ENCODE measurements at regions not wholly inside any gene's neighbourhood (a gene's known extent, or its start where the extent isn't known, plus 50 kb on each side); places are given as distances from the start of the nearest gene placed in this dataset.
A peak's percentile ranks its signal among the peaks of the same experiment; 100 is the strongest.

- H3K4me3 ChIP-seq: no peak overlapping the region
Measured at GRCh38 chr20:40468759-40469158, 220.3 kb downstream of the MAFB start.

DNA sequence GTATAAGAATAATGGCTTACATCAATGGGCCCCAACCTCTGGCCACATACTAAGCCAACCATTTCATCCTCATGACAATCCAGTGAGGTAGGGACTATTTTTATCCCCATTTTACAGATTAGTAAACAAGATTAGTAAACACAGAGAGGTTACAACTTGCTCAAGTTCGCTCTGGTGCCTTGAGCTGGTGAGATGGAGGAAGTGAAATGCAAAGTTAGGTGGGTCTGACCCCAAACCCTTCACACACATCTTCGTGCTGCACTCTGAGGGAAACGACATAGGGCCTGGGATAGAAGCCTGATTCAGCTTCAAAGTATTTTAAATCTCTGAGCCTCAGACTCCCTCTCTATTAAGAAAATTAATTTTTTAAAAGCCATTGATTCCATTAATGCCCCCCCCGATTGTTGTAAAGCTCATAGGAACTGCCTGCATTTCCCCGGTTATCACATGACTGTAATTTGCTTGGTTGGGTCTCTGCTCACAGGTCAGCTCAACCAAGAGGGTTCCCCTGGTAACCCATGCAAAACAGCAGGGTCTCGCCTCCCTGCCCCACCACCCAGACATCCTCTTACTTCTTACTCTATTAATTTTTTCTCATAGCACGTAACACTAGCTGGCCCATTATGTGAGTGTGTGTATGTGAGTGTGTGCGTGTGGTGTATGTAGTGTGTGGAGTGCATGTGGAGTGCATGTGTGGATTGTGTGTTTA is 221.2 kb downstream of the MAFB start:
- no peaks in the 10 kb centered on the region for H3K27me3 ChIP-seq
- H3K9me3 ChIP-seq: no peaks in the 10 kb centered on the region
- TF ChIP-seq POLR2AphosphoS5 (IDR thresholded peaks at IDR 0.05): no peak
- no peak for TF ChIP-seq CTCF (IDR thresholded peaks at IDR 0.05)
- TF ChIP-seq EP300 (IDR thresholded peaks at IDR 0.05): no peak
- no peak for TF ChIP-seq POLR2A (IDR thresholded peaks at IDR 0.05)
- intact Hi-C loops (cut with DNase I): no loop called here
- H3K27ac ChIP-seq: no peak overlapping the region
- WGBS, 2 donors: 91 to 92% methylated on average over 8 of the region's 8 CpGs
- H3K4me3 ChIP-seq: no peak overlapping the region
- no peaks in the 10 kb centered on the region for H3K36me3 ChIP-seq
- no peak for DNase-seq
- peaks cover 0 to 20% (median 2%) of the 10 kb centered on the region in 4 donors for H3K4me1 ChIP-seq

More at GRCh38 chr20:40468759-40469158, 220.3 kb downstream of the MAFB start:
- no peaks in the 10 kb centered on the region for H3K36me3 ChIP-seq
- peaks cover 0 to 16% (median 0%) of the 10 kb centered on the region in 4 donors for H3K4me1 ChIP-seq
- intact Hi-C loops (cut with DNase I): no loop called here
- no peaks in the 10 kb centered on the region for H3K9me3 ChIP-seq
- DNase-seq: no peak
- no peak for TF ChIP-seq CTCF (IDR thresholded peaks at IDR 0.05)
- TF ChIP-seq EP300 (IDR thresholded peaks at IDR 0.05): no peak
- TF ChIP-seq POLR2AphosphoS5 (IDR thresholded peaks at IDR 0.05): no peak
- TF ChIP-seq POLR2A (IDR thresholded peaks at IDR 0.05): no peak
- no peak overlapping the region for H3K27ac ChIP-seq
- no peaks in the 10 kb centered on the region for H3K27me3 ChIP-seq
- 85 to 92% methylated on average over 3 of the region's 3 CpGs for WGBS, 2 donors

GRCh38 chr20:40467067-40467466 is 222.0 kb downstream of the MAFB start:
- H3K27ac ChIP-seq: no peak overlapping the region
- H3K36me3 ChIP-seq: no peaks in the 10 kb centered on the region
- 68 to 69% methylated on average over 3 of the region's 3 CpGs for WGBS, 2 donors
- intact Hi-C loops (cut with DNase I): no loop called here
- TF ChIP-seq POLR2A (IDR thresholded peaks at IDR 0.05): no peak
- H3K27me3 ChIP-seq: no peaks in the 10 kb centered on the region
- H3K9me3 ChIP-seq: no peaks in the 10 kb centered on the region
- no peak overlapping the region for H3K4me3 ChIP-seq
- DNase-seq: no peak
- peaks cover 0 to 25% (median 2%) of the 10 kb centered on the region in 4 donors for H3K4me1 ChIP-seq

DNA sequence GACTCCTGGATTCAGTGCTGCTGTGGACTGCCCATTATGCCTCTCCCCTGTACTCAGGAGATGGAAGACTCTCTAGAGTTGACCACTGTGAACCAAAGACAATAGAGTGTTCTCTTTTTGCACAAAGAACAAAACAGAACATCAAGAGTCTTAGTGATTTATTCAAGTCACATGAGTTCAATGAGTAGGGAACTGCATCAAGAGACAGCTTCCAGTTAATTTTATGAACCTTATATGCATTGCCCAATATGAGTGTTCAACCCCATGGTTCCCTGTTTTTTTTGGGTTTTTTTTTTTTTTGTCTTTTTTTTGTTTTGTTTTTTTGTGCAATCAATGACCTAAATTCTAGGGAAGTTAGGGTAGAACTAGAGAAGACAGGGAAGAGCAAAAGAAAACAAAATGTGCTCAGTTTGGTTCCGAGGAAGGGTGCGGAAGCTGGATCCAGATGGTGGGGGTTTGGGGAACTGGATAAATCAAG is 224.3 kb downstream of the MAFB start:
- Histone ChIP-seq H3K36me3 (no peaks in the 10 kb centered on the region), H3K27me3 (no peaks in the 10 kb centered on the region), H3K27ac (peak overlapping the region in 2 of 4 donors; percentile 32 to 39), H3K4me3 (no peak overlapping the region), H3K9me3 (no peaks in the 10 kb centered on the region), H3K4me1 (peaks cover 0 to 9% (median 2%) of the 10 kb centered on the region in 4 donors)
- intact Hi-C loops (cut with DNase I): no loop called here
- no peak for TF ChIP-seq POLR2A (IDR thresholded peaks at IDR 0.05)
- no peak for TF ChIP-seq POLR2AphosphoS5 (IDR thresholded peaks at IDR 0.05)
- TF ChIP-seq EP300 (IDR thresholded peaks at IDR 0.05): peak in 2 of 4 donors; percentile 39 to 63
- no peak for TF ChIP-seq CTCF (IDR thresholded peaks at IDR 0.05)
- DNase-seq: no peak
- 88 to 99% methylated on average over 2 of the region's 2 CpGs for WGBS, 2 donors

DNA sequence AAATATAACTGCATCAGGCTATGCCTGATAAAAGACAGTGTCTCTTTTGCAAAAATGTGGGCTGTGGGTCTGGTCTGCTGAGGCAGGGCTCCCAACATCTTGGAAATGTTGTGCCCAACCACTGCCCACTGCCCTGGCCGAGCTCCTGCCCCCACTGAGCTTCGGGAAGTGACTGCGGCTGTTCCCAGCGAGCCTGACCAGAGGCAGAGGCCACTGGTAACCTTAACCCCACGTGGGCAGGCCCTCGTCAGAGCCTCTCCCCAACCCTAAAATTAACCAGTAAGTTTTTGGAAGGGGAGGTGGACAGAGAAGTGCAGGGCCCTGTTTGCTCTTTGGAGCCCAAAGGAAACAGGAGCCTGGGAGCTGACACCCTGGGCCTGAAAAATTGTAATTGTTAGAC is 225.9 kb downstream of the MAFB start:
- WGBS, 2 donors: 75 to 77% methylated on average over 6 of the region's 6 CpGs
- intact Hi-C loops (cut with DNase I): no loop called here
- Histone ChIP-seq H3K36me3 (no peaks in the 10 kb centered on the region), H3K27me3 (no peaks in the 10 kb centered on the region), H3K4me3 (no peak overlapping the region), H3K27ac (peak overlapping the region in 3 of 4 donors; percentile 7 to 9 (median 9)), H3K4me1 (peaks cover 0 to 9% (median 2%) of the 10 kb centered on the region in 4 donors), H3K9me3 (no peaks in the 10 kb centered on the region)
- TF ChIP-seq POLR2AphosphoS5 (IDR thresholded peaks at IDR 0.05) (no peak), CTCF (IDR thresholded peaks at IDR 0.05) (no peak), EP300 (IDR thresholded peaks at IDR 0.05) (no peak), POLR2A (IDR thresholded peaks at IDR 0.05) (no peak)
- DNase-seq: no peak

Measured in sigmoid colon (tissue), 6 donors.